HG03565 (cell line): ENCODE measurements at regions not wholly inside any gene's neighbourhood (a gene's known extent, or its start where the extent isn't known, plus 50 kb on each side); places are given as distances from the start of the nearest gene placed in this dataset.
A peak's percentile ranks its signal among the peaks of the same experiment; 100 is the strongest.
"Not testable (repeated sequence)": the region's sequence is repeated elsewhere in the genome, so short reads cannot be mapped to it uniquely, and the experiment has no call there.

Experiments used
- ATAC-seq: cut with Tn5 transposase; IDR thresholded peaks from one replicate; pipeline ENCODE4 v1.9.1; 2021; ENCODE audit warnings: mild to moderate bottlenecking, moderate library complexity; ENCODE audit not compliant: unreplicated experiment

DNA sequence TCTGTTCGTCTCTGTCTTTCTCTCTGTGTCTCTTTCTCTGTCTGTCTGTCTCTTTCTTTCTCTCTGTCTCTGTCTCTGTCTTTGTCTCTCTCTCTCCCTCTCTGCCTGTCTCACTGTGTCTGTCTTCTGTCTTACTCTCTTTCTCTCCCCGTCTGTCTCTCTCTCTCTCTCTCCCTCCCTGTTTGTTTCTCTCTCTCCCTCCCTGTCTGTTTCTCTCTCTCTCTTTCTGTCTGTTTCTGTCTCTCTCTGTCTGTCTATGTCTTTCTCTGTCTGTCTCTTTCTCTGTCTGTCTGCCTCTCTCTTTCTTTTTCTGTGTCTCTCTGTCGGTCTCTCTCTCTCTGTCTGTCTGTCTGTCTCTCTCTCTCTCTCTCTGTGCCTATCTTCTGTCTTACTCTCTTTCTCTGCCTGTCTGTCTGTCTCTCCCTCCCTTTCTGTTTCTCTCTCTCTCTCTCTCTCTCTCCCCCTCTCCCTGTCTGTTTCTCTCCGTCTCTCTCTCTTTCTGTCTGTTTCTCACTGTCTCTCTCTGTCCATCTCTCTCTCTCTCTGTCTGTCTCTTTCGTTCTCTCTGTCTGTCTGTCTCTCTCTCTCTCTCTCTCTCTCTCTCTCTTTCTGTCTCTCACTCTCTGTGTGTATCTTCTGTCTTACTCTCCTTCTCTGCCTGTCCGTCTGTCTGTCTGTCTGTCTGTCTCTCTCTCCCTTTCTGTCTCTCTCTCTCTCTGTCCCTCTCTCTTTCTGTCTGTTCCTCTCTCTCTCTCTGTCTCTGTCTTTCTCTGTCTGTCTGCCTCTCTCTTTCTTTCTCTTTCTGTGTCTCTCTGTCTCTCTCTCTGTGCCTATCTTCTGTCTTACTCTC, 2065.9 kb upstream of the TPTE start:
- ATAC-seq: peak; percentile 38

DNA sequence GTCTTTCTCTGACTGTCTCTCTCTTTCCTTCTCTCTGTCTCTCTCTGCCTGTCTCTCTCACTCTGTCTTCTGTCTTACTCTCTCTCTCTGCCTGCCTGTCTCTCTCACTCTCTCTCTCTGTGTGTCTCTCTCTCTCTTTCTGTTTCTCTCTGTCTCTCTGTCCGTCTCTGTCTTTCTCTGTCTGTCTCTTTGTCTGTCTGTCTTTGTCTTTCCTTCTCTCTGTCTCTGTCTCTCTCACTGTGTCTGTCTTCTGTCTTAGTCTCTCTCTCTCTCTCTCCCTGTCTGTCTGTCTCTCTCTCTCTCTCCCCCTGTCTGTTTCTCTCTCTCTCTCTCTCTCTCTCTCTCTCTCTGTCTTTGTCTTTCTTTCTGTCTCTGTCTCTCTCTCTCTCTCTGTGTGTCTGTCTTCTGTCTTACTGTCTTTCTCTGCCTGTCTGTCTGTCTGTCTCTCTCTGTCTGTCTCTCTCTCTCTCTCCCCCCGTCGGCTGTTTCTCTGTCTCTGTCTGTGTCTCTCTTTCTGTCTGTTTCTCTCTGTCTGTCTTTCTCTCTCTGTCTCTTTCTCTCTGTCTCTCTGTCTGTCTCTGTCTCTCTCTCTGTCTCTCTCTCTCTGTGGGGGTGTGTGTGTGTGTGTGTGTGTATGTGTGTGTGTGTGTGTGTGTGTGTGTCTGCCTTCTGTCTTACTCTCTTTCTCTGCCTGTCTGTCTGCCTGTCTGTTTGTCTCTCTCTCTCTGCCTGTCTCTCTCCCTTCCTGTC, 2056.8 kb upstream of the TPTE start:
- ATAC-seq: peak; percentile 66

- ATAC-seq: not testable (repeated sequence)
Measured at GRCh38 chr21:8466642-8467041, 2054.7 kb upstream of the TPTE start.
